Astrocyte (in vitro differentiated cells and primary cell): ENCODE measurements at regions not wholly inside any gene's neighbourhood (a gene's known extent, or its start where the extent isn't known, plus 50 kb on each side); places are given as distances from the start of the nearest gene placed in this dataset.

Experiments
- DNase-seq: peaks from one replicate; pipeline ENCODE4 v3.0.0-alpha.2; 2010; ENCODE audit warnings: low read depth
- FAIRE-seq: peaks from 2 replicates; lab custom pipeline; 2011; peaks lifted over from hg19 to GRCh38; lab: Jason Lieb, UNC
- H2AFZ ChIP-seq: 2 replicates; pipeline ENCODE4 v1.6.0; 2012; ENCODE audit warnings: low read depth, low read length, inconsistent platforms
- H3K27ac ChIP-seq: 2 replicates; pipeline ENCODE4 v1.5.1; 2011; ENCODE audit warnings: low read depth, low read length, inconsistent platforms
- H3K27me3 ChIP-seq: 2 replicates; pipeline ENCODE4 v1.6.0; 2011; ENCODE audit warnings: low read length, inconsistent platforms; ENCODE audit not compliant: insufficient read depth
- H3K36me3 ChIP-seq: 2 replicates; pipeline ENCODE4 v1.5.1; 2011; ENCODE audit warnings: low read length, inconsistent platforms; ENCODE audit not compliant: insufficient read depth
- H3K4me1 ChIP-seq: 2 replicates; pipeline ENCODE4 v1.5.1; 2011; ENCODE audit warnings: low read length, inconsistent platforms; ENCODE audit not compliant: insufficient read depth
- H3K4me2 ChIP-seq: 2 replicates; pipeline ENCODE4 v1.6.0; 2012; ENCODE audit warnings: low read length, inconsistent platforms
- H3K4me3 ChIP-seq: 2 replicates; pipeline ENCODE4 v1.5.1; 2011; ENCODE audit warnings: low read depth, mild to moderate bottlenecking, low read length, inconsistent platforms; ENCODE audit not compliant: insufficient read depth
- H3K79me2 ChIP-seq: 2 replicates; pipeline ENCODE4 v1.6.0; 2012; ENCODE audit warnings: mild to moderate bottlenecking, low read length, inconsistent platforms; ENCODE audit not compliant: insufficient read depth
- H3K9ac ChIP-seq: 2 replicates; pipeline ENCODE4 v1.6.0; 2012; ENCODE audit warnings: mild to moderate bottlenecking, low read length, inconsistent platforms
- H3K9me3 ChIP-seq: 2 replicates; pipeline ENCODE4 v1.5.1; 2012; ENCODE audit warnings: low read depth, mild to moderate bottlenecking, low read length, inconsistent platforms; ENCODE audit not compliant: insufficient read depth
- H4K20me1 ChIP-seq: 2 replicates; pipeline ENCODE4 v1.6.0; 2012; ENCODE audit warnings: low read length, inconsistent platforms; ENCODE audit not compliant: insufficient read depth
- H3K27ac Mint-ChIP-seq: one replicate; pipeline ENCODE4 v1.8.0; 2021; ENCODE audit warnings: mild to moderate bottlenecking, mixed read lengths; ENCODE audit not compliant: unreplicated experiment
- H3K27me3 Mint-ChIP-seq: one replicate; pipeline ENCODE4 v1.8.0; 2021; ENCODE audit warnings: low read depth, mixed read lengths; ENCODE audit not compliant: unreplicated experiment
- H3K36me3 Mint-ChIP-seq: one replicate; pipeline ENCODE4 v1.8.0; 2021; ENCODE audit warnings: low read depth, mixed read lengths; ENCODE audit not compliant: unreplicated experiment
- H3K4me1 Mint-ChIP-seq: one replicate; pipeline ENCODE4 v1.8.0; 2021; ENCODE audit warnings: low read depth, mixed read lengths; ENCODE audit not compliant: unreplicated experiment
- H3K4me3 Mint-ChIP-seq: one replicate; pipeline ENCODE4 v1.8.0; 2021; ENCODE audit warnings: mild to moderate bottlenecking, moderate library complexity, mixed read lengths; ENCODE audit not compliant: unreplicated experiment
- H3K9me3 Mint-ChIP-seq: one replicate; pipeline ENCODE4 v1.8.0; 2021; ENCODE audit warnings: mild to moderate bottlenecking, mixed read lengths; ENCODE audit not compliant: unreplicated experiment
- EZH2 ChIP-seq: IDR thresholded peaks from 2 replicates; pipeline ENCODE4 v1.6.1; 2012; ENCODE audit warnings: mild to moderate bottlenecking, low read length, inconsistent platforms; ENCODE audit not compliant: insufficient read depth
- TF ChIP-seq, protein P1 (sequence below): IDR thresholded peaks from 2 replicates; pipeline ENCODE4 v1.5.1; 2011; ENCODE audit warnings: low read depth, mild to moderate bottlenecking, inconsistent platforms, low read length, moderate library complexity; ENCODE audit not compliant: insufficient read depth

GRCh38 chr3:135495891-135496290, 469.6 kb upstream of the PPP2R3A start:
- peaks cover 6% of the 10 kb centered on the region for H3K4me1 Mint-ChIP-seq
- DNase-seq (no peak), FAIRE-seq (no peak)
- H3K27me3 ChIP-seq = peaks cover 2% of the 10 kb centered on the region
- no peaks in the 10 kb centered on the region for H3K9me3 Mint-ChIP-seq
- no peak overlapping the region for H3K4me3 Mint-ChIP-seq
- no peaks in the 10 kb centered on the region for H3K36me3 ChIP-seq
- no peak overlapping the region for H3K9ac ChIP-seq
- H3K4me2 ChIP-seq = no peak overlapping the region
- TF ChIP-seq, protein P1, sequence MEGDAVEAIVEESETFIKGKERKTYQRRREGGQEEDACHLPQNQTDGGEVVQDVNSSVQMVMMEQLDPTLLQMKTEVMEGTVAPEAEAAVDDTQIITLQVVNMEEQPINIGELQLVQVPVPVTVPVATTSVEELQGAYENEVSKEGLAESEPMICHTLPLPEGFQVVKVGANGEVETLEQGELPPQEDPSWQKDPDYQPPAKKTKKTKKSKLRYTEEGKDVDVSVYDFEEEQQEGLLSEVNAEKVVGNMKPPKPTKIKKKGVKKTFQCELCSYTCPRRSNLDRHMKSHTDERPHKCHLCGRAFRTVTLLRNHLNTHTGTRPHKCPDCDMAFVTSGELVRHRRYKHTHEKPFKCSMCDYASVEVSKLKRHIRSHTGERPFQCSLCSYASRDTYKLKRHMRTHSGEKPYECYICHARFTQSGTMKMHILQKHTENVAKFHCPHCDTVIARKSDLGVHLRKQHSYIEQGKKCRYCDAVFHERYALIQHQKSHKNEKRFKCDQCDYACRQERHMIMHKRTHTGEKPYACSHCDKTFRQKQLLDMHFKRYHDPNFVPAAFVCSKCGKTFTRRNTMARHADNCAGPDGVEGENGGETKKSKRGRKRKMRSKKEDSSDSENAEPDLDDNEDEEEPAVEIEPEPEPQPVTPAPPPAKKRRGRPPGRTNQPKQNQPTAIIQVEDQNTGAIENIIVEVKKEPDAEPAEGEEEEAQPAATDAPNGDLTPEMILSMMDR = no peak
- TF ChIP-seq EZH2 = no peak
- no peaks in the 10 kb centered on the region for H4K20me1 ChIP-seq
- no peak overlapping the region for H3K27ac ChIP-seq
- H3K4me3 ChIP-seq = no peak overlapping the region
- peaks cover 6% of the 10 kb centered on the region for H3K27me3 Mint-ChIP-seq
- H2AFZ ChIP-seq = no peak overlapping the region
- no peaks in the 10 kb centered on the region for H3K79me2 ChIP-seq
- H3K36me3 Mint-ChIP-seq = no peaks in the 10 kb centered on the region
- no peaks in the 10 kb centered on the region for H3K9me3 ChIP-seq
- no peaks in the 10 kb centered on the region for H3K4me1 ChIP-seq
- H3K27ac Mint-ChIP-seq = no peak overlapping the region

- Mint-ChIP-seq H3K4me1 (no peaks in the 10 kb centered on the region), H3K27ac (no peak overlapping the region), H3K9me3 (no peaks in the 10 kb centered on the region), H3K27me3 (peaks cover 17% of the 10 kb centered on the region), H3K36me3 (no peaks in the 10 kb centered on the region), H3K4me3 (no peak overlapping the region)
- Histone ChIP-seq H3K4me2 (no peak overlapping the region), H3K4me3 (no peak overlapping the region), H3K79me2 (no peaks in the 10 kb centered on the region), H3K9ac (no peak overlapping the region), H4K20me1 (no peaks in the 10 kb centered on the region), H3K36me3 (no peaks in the 10 kb centered on the region), H3K27ac (no peak overlapping the region), H3K4me1 (no peaks in the 10 kb centered on the region), H3K27me3 (peaks cover 7% of the 10 kb centered on the region), H2AFZ (no peak overlapping the region), H3K9me3 (no peaks in the 10 kb centered on the region)
- FAIRE-seq (no peak), DNase-seq (no peak)
- TF ChIP-seq, protein P1 = no peak
- no peak for TF ChIP-seq EZH2
These were observed 467.5 kb upstream of the PPP2R3A start for GRCh38 chr3:135497979-135498378.

DNA sequence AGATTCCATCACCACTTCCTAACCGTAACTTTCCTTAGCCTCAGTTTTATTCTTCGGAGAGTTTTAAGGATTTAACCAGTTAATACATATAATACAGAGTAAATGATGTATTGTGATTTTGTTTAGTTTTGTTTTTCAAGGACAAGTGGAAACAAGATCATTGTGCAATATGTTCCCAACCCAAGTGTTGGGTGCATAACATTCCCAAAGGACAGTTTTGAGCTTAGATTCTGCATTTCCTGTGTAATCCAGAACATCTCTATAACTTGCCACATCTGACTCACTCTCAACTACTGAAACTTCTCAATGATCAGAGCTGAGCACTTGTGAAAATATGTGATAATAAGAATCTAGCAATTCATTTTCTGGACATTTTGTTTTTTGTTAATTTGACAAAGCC, 466.1 kb upstream of the PPP2R3A start:
- Histone ChIP-seq H3K9ac (no peak overlapping the region), H3K27me3 (peaks cover 13% of the 10 kb centered on the region), H3K9me3 (no peaks in the 10 kb centered on the region), H3K4me2 (no peak overlapping the region), H3K27ac (no peak overlapping the region), H3K4me3 (no peak overlapping the region), H2AFZ (no peak overlapping the region), H3K79me2 (no peaks in the 10 kb centered on the region), H4K20me1 (no peaks in the 10 kb centered on the region), H3K4me1 (no peaks in the 10 kb centered on the region), H3K36me3 (no peaks in the 10 kb centered on the region)
- H3K4me1 Mint-ChIP-seq = no peaks in the 10 kb centered on the region
- no peaks in the 10 kb centered on the region for H3K9me3 Mint-ChIP-seq
- no peak for DNase-seq
- H3K4me3 Mint-ChIP-seq = no peak overlapping the region
- peaks cover 24% of the 10 kb centered on the region for H3K27me3 Mint-ChIP-seq
- no peak overlapping the region for H3K27ac Mint-ChIP-seq
- FAIRE-seq = no peak
- TF ChIP-seq, protein P1 = no peak
- TF ChIP-seq EZH2 = no peak
- H3K36me3 Mint-ChIP-seq = no peaks in the 10 kb centered on the region
